ENCODE measurements at regions not wholly inside any gene's neighbourhood (a gene's known extent, or its start where the extent isn't known, plus 50 kb on each side); places are given as distances from the start of the nearest gene placed in this dataset.

DNA sequence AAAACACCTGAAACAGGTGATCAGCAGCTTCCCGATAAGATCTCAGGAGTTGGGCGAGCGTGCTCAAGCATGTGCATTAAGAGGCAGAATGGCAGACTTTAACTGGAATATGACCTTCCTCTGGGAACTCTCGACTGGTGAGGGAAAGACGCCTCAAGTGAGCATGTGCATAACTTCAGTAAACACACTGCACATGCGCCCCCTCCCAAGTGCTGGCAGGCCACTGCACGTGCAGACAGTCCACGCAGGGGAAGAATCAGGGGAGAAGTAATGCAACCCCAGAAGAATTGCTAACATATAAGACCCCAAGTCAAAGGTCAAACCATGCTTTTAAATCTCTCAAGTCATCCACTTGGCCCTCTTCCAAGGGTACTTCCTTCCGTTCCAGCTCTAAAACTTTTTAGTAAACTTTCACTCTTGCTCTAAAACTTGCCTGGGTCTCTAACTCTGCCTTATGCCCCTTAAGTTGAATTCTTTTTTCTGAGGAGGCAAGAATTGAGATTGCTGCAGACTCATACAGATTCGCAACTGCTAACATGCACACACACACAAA is 541.0 kb downstream of the TNS3 start:
- DNase-seq, result no peak

DNA sequence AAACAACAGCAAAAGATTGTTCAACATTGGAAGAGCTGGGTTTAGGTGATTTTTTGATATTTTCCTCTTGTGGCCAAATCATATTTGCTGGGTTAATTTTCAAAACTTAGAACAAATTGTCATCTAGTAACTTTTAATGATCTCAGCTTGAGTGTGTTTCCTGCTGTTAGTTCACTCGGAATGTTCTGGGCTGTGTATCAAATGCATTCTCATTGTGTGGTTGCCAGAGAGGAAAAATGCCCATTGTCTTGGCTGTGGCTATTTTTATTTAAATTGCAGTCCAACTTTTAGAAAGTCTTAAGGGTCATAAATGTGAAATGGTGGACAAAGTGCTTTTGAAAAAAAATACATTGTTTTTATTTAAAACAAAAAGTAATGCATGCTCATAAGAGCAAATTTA is 542.0 kb downstream of the TNS3 start:
- DNase-seq, result no peak

GRCh38 chr7:47039089-47039648 is 542.7 kb downstream of the TNS3 start:
- no peak for DNase-seq

- no peak for DNase-seq
Measured at GRCh38 chr7:47038621-47039020, 543.3 kb downstream of the TNS3 start.

GRCh38 chr7:47037607-47038006 is 544.3 kb downstream of the TNS3 start:
- DNase-seq, result no peak

GRCh38 chr7:47036909-47037308 is 545.0 kb downstream of the TNS3 start:
- DNase-seq, result no peak

- DNase-seq, result no peak
Measured at GRCh38 chr7:47035522-47035921, 546.4 kb downstream of the TNS3 start.

DNA sequence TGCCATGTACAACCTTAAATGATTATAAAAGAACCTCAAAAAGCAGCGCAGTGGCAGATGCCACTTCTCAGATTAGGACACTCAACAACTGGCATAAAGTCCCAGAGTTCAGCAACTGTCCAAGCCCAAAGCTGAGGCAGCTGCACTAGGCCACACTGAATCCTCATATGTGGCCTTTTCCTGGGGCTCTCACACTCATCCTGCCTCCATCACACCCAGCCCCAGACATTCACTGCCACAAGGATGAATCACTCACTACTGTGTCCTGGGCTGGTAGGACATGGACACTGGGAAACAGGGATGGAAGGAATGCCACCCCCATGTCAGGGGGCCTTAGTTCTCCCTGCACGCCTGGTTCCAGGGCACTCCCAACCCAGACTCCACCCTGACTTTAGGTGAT is 547.7 kb downstream of the TNS3 start:
- no peak for DNase-seq

DNA sequence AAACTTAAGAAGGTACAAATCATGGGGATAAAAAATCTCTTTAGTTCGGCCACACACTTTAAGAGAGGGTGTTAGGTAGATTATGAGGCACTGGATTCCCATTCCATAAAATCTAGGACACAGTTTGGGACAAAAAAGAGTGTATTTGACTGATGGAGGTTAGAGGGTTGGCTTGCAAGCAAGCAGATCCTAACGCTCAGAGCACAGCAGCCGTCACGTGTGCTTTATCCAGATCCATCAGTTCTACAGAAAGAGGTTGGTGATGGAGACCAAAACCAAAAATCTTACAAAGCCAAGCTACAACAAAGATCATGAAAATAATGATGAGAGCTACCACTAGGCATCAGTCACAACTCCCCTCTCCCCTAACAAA is 549.4 kb downstream of the TNS3 start:
- no peak for DNase-seq

GRCh38 chr7:47031786-47032535 is 550.0 kb downstream of the TNS3 start:
- DNase-seq, result no peak

GRCh38 chr7:47028284-47028683 is 553.6 kb downstream of the TNS3 start:
- DNase-seq, result no peak

DNA sequence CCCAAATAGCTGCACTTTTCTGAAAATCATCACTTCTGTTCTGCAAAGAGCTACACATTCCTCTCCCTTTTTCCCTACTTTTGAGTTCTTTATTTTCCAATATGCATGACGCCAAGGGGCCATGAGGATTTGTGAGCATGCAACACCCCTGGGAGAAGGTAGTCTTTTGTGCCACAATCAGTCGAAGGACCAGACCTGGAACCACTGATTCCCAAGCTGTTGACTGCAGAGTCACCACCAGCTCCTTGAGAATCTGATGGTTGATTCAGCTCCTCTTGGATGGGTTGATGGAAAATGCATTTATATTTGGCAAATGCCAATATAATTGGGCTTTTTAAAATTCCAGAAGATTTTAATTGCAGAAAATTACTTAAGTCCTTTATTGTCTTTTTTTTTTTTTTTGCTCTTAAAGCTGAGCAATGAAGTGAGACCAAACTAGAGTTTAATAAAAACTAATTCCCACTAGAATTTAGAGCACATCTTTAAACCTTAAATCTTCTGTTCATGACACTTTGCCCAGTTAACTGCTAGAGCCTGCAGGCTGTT is 554.1 kb downstream of the TNS3 start:
- DNase-seq, result no peak

- DNase-seq, result no peak
Measured at GRCh38 chr7:47026780-47027361, 555.0 kb downstream of the TNS3 start.

GRCh38 chr7:47024991-47025390 is 556.9 kb downstream of the TNS3 start:
- no peak for DNase-seq

DNA sequence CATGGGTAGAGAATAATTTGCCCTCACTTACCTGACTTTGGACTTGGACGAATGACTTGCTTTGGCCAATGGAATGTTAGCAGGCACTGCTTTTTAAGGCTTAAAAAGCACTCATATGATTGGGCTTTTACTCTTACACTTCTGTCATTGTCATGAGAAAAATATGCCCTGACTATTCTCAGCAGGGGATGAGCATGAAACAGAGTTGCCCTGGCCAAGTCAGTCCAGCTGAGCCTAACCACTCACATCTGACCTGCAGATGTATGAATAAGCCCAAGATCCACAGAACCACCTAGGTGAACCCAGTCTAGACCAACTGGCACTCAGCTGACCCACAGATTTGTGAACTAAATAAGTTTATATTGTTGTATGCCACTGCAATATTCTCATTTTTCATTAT is 573.5 kb downstream of the TNS3 start:
- no peak for DNase-seq

DNA sequence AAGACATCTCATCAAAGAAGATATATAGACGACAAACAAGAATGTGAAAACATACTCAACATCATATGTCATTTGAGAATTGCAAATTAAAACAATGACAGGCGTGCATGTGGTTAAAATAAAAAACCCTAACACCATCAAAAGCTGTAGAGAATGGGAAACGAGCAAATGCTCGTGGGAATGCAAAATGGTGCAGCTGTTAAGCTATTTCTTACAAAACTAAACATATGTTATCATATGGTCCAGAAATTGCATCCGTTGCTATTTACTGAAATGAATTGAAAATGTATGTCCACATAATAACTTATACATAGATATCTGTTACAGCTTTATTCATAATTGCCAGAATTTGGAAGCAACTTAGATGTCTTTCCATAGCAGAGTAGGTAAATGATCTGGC is 574.4 kb downstream of the TNS3 start:
- no peak for DNase-seq

GRCh38 chr7:47000561-47000960 is 581.4 kb downstream of the TNS3 start:
- DNase-seq, result no peak

GRCh38 chr7:46999866-47000265 is 582.0 kb downstream of the TNS3 start:
- DNase-seq, result no peak

DNA sequence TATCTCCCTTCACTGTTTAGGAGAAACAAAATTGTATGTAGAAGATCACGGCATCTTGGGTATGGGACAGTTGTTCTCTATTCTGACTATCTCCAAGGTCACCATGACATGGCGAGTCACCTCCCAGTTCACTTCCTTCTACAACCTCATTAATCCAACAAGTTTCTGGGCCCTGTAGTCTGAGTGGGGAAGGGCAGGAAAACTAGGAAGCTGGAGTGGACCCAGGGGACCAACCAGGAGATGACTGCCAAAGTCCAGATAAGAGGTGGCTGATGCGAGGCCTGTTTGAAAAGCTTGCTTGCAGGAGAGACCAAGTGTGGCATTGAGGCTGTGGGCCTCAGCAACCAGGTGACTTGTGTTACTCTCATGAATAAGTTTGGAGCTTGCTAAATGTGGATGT is 584.9 kb downstream of the TNS3 start:
- DNase-seq, result no peak

GRCh38 chr7:46993396-46993795 is 588.5 kb downstream of the TNS3 start:
- no peak for DNase-seq

GRCh38 chr7:46990761-46991160 is 591.1 kb downstream of the TNS3 start:
- DNase-seq, result no peak

GRCh38 chr7:46989247-46989646 is 592.7 kb downstream of the TNS3 start:
- no peak for DNase-seq

DNA sequence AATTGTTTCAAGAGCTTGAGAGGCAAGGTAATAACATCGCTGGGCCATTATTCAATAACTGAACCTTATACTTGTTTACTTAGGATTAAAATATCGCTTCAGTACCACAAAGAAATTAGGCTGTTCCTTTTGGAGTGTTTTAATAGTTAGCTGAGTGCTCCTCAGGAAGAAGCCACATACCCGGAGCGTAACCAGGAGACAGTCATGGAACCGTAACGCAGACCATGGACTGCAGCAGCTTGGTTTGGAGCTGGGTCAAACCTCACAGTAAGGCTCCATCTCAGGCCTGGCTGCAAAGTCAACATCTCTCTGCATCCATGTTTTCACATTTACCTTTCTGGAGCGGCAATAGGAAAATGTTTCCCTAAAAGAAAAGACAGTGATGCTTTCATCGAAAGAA is 599.0 kb downstream of the TNS3 start:
- no peak for DNase-seq

DNA sequence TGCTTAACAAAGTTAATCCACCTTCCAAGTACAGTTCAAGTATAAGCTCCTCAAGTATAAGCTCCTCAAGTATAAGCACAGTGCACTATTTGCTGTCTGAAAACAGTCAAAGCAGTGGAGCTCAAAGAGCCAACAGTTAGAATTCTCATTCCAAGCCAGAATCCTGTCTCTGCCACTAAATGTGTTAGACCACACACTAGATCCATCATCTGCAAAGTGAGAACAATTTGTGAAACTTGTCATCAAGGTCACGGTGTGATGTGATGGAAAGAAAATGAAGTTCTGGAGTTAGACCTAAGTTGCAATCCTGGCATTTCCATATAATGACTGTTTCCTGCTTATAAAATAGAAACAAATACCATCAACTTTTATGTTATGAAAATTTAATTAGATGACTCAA is 602.5 kb downstream of the TNS3 start:
- no peak for DNase-seq

All from suppressor macrophage (primary cell).